ENCODE measurements at regions not wholly inside any gene's neighbourhood (a gene's known extent, or its start where the extent isn't known, plus 50 kb on each side); places are given as distances from the start of the nearest gene placed in this dataset.
"Not testable (repeated sequence)": the region's sequence is repeated elsewhere in the genome, so short reads cannot be mapped to it uniquely, and the experiment has no call there.

GRCh38 chr4:9532134-9532862 lies 88.1 kb downstream of the DEFB131A start:
- H3K4me1 ChIP-seq (ENCODE audit: insufficient read depth, low read length, poor library complexity, severe bottlenecking), result not testable (repeated sequence)

GRCh38 chr4:9532863-9533192 lies 88.6 kb downstream of the DEFB131A start:
- H3K4me1 ChIP-seq (ENCODE audit: insufficient read depth, low read length, poor library complexity, severe bottlenecking); H4K20me1 ChIP-seq (ENCODE audit: insufficient read depth, low read length, poor library complexity, severe bottlenecking); H3K27me3 ChIP-seq (ENCODE audit: insufficient read depth, low read length, poor library complexity, severe bottlenecking); H3K9me2 ChIP-seq (replicated peaks; ENCODE audit: low read depth, low read length); H3K9me3 ChIP-seq (ENCODE audit: insufficient read depth, low read depth, low read length); H3K36me3 ChIP-seq (ENCODE audit: insufficient read depth, low read length); H3F3A ChIP-seq (ENCODE audit: low read depth): not testable (repeated sequence)
- Histone ChIP-seq H3K79me2 (ENCODE audit: insufficient read depth, low read length) (peaks cover 34% of the 10 kb centered on the region), H3K4me2 (ENCODE audit: low read depth, low read length, poor library complexity, severe bottlenecking) (peak overlapping the region; percentile 74), H3K9ac (ENCODE audit: low read depth, low read length, poor library complexity, severe bottlenecking) (peak overlapping the region; percentile 86), H3K4me3 (ENCODE audit: low read length, poor library complexity, severe bottlenecking) (peak overlapping the region; percentile 88), H2AFZ (ENCODE audit: low read length) (peak overlapping the region; percentile 96)

More at GRCh38 chr4:9532134-9532862, 88.1 kb downstream of the DEFB131A start:
- H3K4me3 ChIP-seq (ENCODE audit: low read length, poor library complexity, severe bottlenecking), result peak overlapping the region; percentile 88
- not testable (repeated sequence) for H3K9me3 ChIP-seq (ENCODE audit: insufficient read depth, low read depth, low read length); H3K27me3 ChIP-seq (ENCODE audit: insufficient read depth, low read length, poor library complexity, severe bottlenecking); H3K9me2 ChIP-seq (replicated peaks; ENCODE audit: low read depth, low read length); H3K36me3 ChIP-seq (ENCODE audit: insufficient read depth, low read length); H4K20me1 ChIP-seq (ENCODE audit: insufficient read depth, low read length, poor library complexity, severe bottlenecking); H3F3A ChIP-seq (ENCODE audit: low read depth)
- TF ChIP-seq, protein P1, sequence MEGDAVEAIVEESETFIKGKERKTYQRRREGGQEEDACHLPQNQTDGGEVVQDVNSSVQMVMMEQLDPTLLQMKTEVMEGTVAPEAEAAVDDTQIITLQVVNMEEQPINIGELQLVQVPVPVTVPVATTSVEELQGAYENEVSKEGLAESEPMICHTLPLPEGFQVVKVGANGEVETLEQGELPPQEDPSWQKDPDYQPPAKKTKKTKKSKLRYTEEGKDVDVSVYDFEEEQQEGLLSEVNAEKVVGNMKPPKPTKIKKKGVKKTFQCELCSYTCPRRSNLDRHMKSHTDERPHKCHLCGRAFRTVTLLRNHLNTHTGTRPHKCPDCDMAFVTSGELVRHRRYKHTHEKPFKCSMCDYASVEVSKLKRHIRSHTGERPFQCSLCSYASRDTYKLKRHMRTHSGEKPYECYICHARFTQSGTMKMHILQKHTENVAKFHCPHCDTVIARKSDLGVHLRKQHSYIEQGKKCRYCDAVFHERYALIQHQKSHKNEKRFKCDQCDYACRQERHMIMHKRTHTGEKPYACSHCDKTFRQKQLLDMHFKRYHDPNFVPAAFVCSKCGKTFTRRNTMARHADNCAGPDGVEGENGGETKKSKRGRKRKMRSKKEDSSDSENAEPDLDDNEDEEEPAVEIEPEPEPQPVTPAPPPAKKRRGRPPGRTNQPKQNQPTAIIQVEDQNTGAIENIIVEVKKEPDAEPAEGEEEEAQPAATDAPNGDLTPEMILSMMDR (conservative IDR thresholded peaks at IDR 0.05; ENCODE audit: low read length), result peak; percentile 60
- H2AFZ ChIP-seq (ENCODE audit: low read length), result peak overlapping the region; percentile 96
- H3K79me2 ChIP-seq (ENCODE audit: insufficient read depth, low read length), result peaks cover 29% of the 10 kb centered on the region
- peak overlapping the region; percentile 74 for H3K4me2 ChIP-seq (ENCODE audit: low read depth, low read length, poor library complexity, severe bottlenecking)
- peak overlapping the region; percentile 86 for H3K9ac ChIP-seq (ENCODE audit: low read depth, low read length, poor library complexity, severe bottlenecking)

- not testable (repeated sequence) for H3K4me2 ChIP-seq (ENCODE audit: low read depth, low read length, poor library complexity, severe bottlenecking); H3F3A ChIP-seq (ENCODE audit: low read depth); H3K4me3 ChIP-seq (ENCODE audit: low read length, poor library complexity, severe bottlenecking); H3K27me3 ChIP-seq (ENCODE audit: insufficient read depth, low read length, poor library complexity, severe bottlenecking); H3K36me3 ChIP-seq (ENCODE audit: insufficient read depth, low read length); H3K9me2 ChIP-seq (replicated peaks; ENCODE audit: low read depth, low read length); H2AFZ ChIP-seq (ENCODE audit: low read length); H3K9me3 ChIP-seq (ENCODE audit: insufficient read depth, low read depth, low read length); H3K9ac ChIP-seq (ENCODE audit: low read depth, low read length, poor library complexity, severe bottlenecking); H4K20me1 ChIP-seq (ENCODE audit: insufficient read depth, low read length, poor library complexity, severe bottlenecking)
- peaks cover 57% of the 10 kb centered on the region for H3K79me2 ChIP-seq (ENCODE audit: insufficient read depth, low read length)
- H3K4me1 ChIP-seq (ENCODE audit: insufficient read depth, low read length, poor library complexity, severe bottlenecking), result peaks cover 20% of the 10 kb centered on the region
Measured at GRCh38 chr4:9537101-9537500, 92.9 kb downstream of the DEFB131A start.

- peak overlapping the region; percentile 56 for H3K4me2 ChIP-seq (ENCODE audit: low read depth, low read length, poor library complexity, severe bottlenecking)
- not testable (repeated sequence) for H3K36me3 ChIP-seq (ENCODE audit: insufficient read depth, low read length); H3K27me3 ChIP-seq (ENCODE audit: insufficient read depth, low read length, poor library complexity, severe bottlenecking); H3F3A ChIP-seq (ENCODE audit: low read depth); H2AFZ ChIP-seq (ENCODE audit: low read length); H3K4me3 ChIP-seq (ENCODE audit: low read length, poor library complexity, severe bottlenecking); H3K9me3 ChIP-seq (ENCODE audit: insufficient read depth, low read depth, low read length); H4K20me1 ChIP-seq (ENCODE audit: insufficient read depth, low read length, poor library complexity, severe bottlenecking); H3K9me2 ChIP-seq (replicated peaks; ENCODE audit: low read depth, low read length)
- peaks cover 17% of the 10 kb centered on the region for H3K4me1 ChIP-seq (ENCODE audit: insufficient read depth, low read length, poor library complexity, severe bottlenecking)
- H3K9ac ChIP-seq (ENCODE audit: low read depth, low read length, poor library complexity, severe bottlenecking), result peak overlapping the region; percentile 50
- H3K79me2 ChIP-seq (ENCODE audit: insufficient read depth, low read length), result peaks cover 49% of the 10 kb centered on the region; the same call in 1 of the 2 replicates
Measured at GRCh38 chr4:9539939-9540520, 95.8 kb downstream of the DEFB131A start.

- H3K9me3 ChIP-seq (ENCODE audit: insufficient read depth, low read depth, low read length); H3K9me2 ChIP-seq (replicated peaks; ENCODE audit: low read depth, low read length); H3K27me3 ChIP-seq (ENCODE audit: insufficient read depth, low read length, poor library complexity, severe bottlenecking); H3F3A ChIP-seq (ENCODE audit: low read depth); H4K20me1 ChIP-seq (ENCODE audit: insufficient read depth, low read length, poor library complexity, severe bottlenecking); H3K36me3 ChIP-seq (ENCODE audit: insufficient read depth, low read length); H2AFZ ChIP-seq (ENCODE audit: low read length); H3K4me3 ChIP-seq (ENCODE audit: low read length, poor library complexity, severe bottlenecking); H3K9ac ChIP-seq (ENCODE audit: low read depth, low read length, poor library complexity, severe bottlenecking): not testable (repeated sequence)
- peaks cover 17% of the 10 kb centered on the region for H3K4me1 ChIP-seq (ENCODE audit: insufficient read depth, low read length, poor library complexity, severe bottlenecking)
- peaks cover 56% of the 10 kb centered on the region; the same call in 1 of the 2 replicates for H3K79me2 ChIP-seq (ENCODE audit: insufficient read depth, low read length)
- H3K4me2 ChIP-seq (ENCODE audit: low read depth, low read length, poor library complexity, severe bottlenecking), result peak overlapping the region; percentile 56
Measured at GRCh38 chr4:9541388-9541915, 97.2 kb downstream of the DEFB131A start.

DNA sequence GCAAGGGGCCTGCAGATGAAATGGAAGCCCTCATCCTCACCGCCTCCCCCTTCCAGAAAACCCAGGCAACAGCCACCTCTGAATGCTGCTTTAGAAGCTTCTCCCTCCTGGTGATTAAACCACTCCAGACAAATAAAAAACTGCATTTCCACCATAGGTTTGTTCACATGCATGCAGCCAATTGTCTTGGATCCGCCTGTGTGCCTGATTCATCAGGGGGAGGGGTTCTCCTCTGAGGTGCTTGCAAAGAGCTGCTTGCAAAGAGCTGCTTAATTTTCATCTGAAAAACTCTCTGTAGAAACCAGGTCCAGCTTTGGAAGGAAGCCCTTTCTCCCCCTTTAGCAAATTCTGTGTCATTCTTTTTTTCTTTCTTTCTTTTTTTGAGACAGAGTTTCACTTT lies 100.6 kb downstream of the DEFB131A start:
- not testable (repeated sequence) for H3K9ac ChIP-seq (ENCODE audit: low read depth, low read length, poor library complexity, severe bottlenecking); H3K4me3 ChIP-seq (ENCODE audit: low read length, poor library complexity, severe bottlenecking); H3K27me3 ChIP-seq (ENCODE audit: insufficient read depth, low read length, poor library complexity, severe bottlenecking); H3F3A ChIP-seq (ENCODE audit: low read depth); H3K36me3 ChIP-seq (ENCODE audit: insufficient read depth, low read length); H2AFZ ChIP-seq (ENCODE audit: low read length); H3K9me3 ChIP-seq (ENCODE audit: insufficient read depth, low read depth, low read length); H3K4me2 ChIP-seq (ENCODE audit: low read depth, low read length, poor library complexity, severe bottlenecking); H4K20me1 ChIP-seq (ENCODE audit: insufficient read depth, low read length, poor library complexity, severe bottlenecking); H3K9me2 ChIP-seq (replicated peaks; ENCODE audit: low read depth, low read length)
- Histone ChIP-seq H3K79me2 (ENCODE audit: insufficient read depth, low read length) (peaks cover 49% of the 10 kb centered on the region; the same call in 1 of the 2 replicates), H3K4me1 (ENCODE audit: insufficient read depth, low read length, poor library complexity, severe bottlenecking) (peaks cover 16% of the 10 kb centered on the region)

All from Loucy (cell line).